GM12892 (cell line): ENCODE measurements at regions not wholly inside any gene's neighbourhood (a gene's known extent, or its start where the extent isn't known, plus 50 kb on each side); places are given as distances from the start of the nearest gene placed in this dataset.

ENCODE experiments used
- POLR2A ChIP-seq: IDR thresholded peaks from 2 replicates; pipeline ENCODE4 v1.6.1; 2011; ENCODE audit warnings: low read depth, low read length, control low read depth
- POLR2AphosphoS5 ChIP-seq: IDR thresholded peaks from 2 replicates; pipeline ENCODE4 v1.6.1; 2011; ENCODE audit warnings: low read depth, low read length, control low read depth
- TAF1 ChIP-seq: IDR thresholded peaks from 2 replicates; pipeline ENCODE4 v1.6.1; 2011; ENCODE audit warnings: low read depth, mild to moderate bottlenecking, control low read depth, low read length, borderline replicate concordance

GRCh38 chr15:98581715-98582114, 66.6 kb upstream of the IGF1R start:
- TF ChIP-seq POLR2A = no peak
- no peak for TF ChIP-seq POLR2AphosphoS5
- no peak for TF ChIP-seq TAF1
